SU-DHL-6 (cell line): ENCODE measurements at regions not wholly inside any gene's neighbourhood (a gene's known extent, or its start where the extent isn't known, plus 50 kb on each side); places are given as distances from the start of the nearest gene placed in this dataset.

ENCODE experiments used
- EZH2phosphoT487 ChIP-seq: fragments of 200-600 bp; sonication (generic), shearing (Covaris generic); conservative IDR thresholded peaks from 2 replicates; pipeline ENCODE4 v1.6.1; 2018; ENCODE audit warnings: mild to moderate bottlenecking, antibody characterized with exemption, low read length, moderate library complexity, mixed read lengths
- TF ChIP-seq, protein P1 (sequence below): fragments of 200-600 bp; sonication (generic); IDR thresholded peaks from one replicate; pipeline ENCODE4 v1.5.1; 2017; ENCODE audit warnings: antibody characterized with exemption, mild to moderate bottlenecking, low read length, moderate library complexity; ENCODE audit not compliant: insufficient read depth, poor library complexity, severe bottlenecking

DNA sequence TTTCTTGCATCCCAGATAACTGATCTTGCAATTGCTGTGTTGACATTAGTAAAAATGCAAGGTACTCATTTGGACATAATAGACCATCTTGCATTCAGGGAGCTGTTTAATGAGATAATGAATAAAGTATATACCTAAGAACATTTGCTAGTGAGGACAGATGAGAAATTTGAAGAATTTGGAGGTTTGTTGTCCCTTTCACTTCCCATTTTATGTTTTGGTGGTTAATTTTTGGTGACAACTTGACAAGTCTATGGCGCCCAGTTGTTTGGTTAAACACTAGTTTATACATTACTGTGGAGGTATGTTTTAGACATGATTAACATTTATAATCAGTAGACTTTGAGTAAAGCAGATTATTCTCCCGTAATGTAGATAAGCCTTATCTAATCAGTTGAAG, 300.2 kb upstream of the SYNCRIP start:
- TF ChIP-seq, protein P1, sequence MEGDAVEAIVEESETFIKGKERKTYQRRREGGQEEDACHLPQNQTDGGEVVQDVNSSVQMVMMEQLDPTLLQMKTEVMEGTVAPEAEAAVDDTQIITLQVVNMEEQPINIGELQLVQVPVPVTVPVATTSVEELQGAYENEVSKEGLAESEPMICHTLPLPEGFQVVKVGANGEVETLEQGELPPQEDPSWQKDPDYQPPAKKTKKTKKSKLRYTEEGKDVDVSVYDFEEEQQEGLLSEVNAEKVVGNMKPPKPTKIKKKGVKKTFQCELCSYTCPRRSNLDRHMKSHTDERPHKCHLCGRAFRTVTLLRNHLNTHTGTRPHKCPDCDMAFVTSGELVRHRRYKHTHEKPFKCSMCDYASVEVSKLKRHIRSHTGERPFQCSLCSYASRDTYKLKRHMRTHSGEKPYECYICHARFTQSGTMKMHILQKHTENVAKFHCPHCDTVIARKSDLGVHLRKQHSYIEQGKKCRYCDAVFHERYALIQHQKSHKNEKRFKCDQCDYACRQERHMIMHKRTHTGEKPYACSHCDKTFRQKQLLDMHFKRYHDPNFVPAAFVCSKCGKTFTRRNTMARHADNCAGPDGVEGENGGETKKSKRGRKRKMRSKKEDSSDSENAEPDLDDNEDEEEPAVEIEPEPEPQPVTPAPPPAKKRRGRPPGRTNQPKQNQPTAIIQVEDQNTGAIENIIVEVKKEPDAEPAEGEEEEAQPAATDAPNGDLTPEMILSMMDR: no peak
- TF ChIP-seq EZH2phosphoT487: no peak
